HL-60 (cell line): ENCODE measurements at regions not wholly inside any gene's neighbourhood (a gene's known extent, or its start where the extent isn't known, plus 50 kb on each side); places are given as distances from the start of the nearest gene placed in this dataset.

Experiments used
- DNase-seq, 2 experiments: peaks; one replicate each; pipeline ENCODE4 v3.0.0-alpha.2; 2010 to 2020; ENCODE audit warnings: low read depth in 1 of 2, low spot score in 1 of 2
- H3K27ac ChIP-seq: fragments of 250-450 bp; sonication (Bioruptor Pico); replicated peaks from 2 replicates; pipeline ENCODE4 v1.5.1; 2020; ENCODE audit warnings: mild to moderate bottlenecking, moderate library complexity
- H3K27me3 ChIP-seq: fragments of 250-450 bp; sonication (Bioruptor Pico); 2 replicates; pipeline ENCODE4 v1.5.1; 2021; ENCODE audit warnings: mild to moderate bottlenecking, moderate library complexity; ENCODE audit not compliant: insufficient read depth, poor library complexity, severe bottlenecking
- H3K4me3 ChIP-seq: replicated peaks from 2 replicates; pipeline ENCODE4 v1.5.1; 2011; ENCODE audit warnings: mild to moderate bottlenecking, control low read depth, low read length; ENCODE audit not compliant: insufficient read depth
- GABPA ChIP-seq: IDR thresholded peaks from 2 replicates; pipeline ENCODE4 v1.6.1; 2012; ENCODE audit warnings: low read depth
- POLR2AphosphoS5 ChIP-seq: IDR thresholded peaks from 2 replicates; pipeline ENCODE4 v1.6.1; 2012; ENCODE audit warnings: low read depth
- SPI1 ChIP-seq: IDR thresholded peaks from 2 replicates; pipeline ENCODE4 v1.6.1; 2012; ENCODE audit warnings: low read depth, mild to moderate bottlenecking, borderline replicate concordance
- TF ChIP-seq, protein P1 (sequence below): IDR thresholded peaks from 2 replicates; pipeline ENCODE4 v1.6.1; 2012; ENCODE audit warnings: low read depth; ENCODE audit not compliant: insufficient replicate concordance
- TF ChIP-seq, protein P2 (sequence below): IDR thresholded peaks from one replicate; pipeline ENCODE4 v1.5.1; 2011; ENCODE audit warnings: low read length, control low read depth, inconsistent platforms; ENCODE audit not compliant: insufficient read depth

DNA sequence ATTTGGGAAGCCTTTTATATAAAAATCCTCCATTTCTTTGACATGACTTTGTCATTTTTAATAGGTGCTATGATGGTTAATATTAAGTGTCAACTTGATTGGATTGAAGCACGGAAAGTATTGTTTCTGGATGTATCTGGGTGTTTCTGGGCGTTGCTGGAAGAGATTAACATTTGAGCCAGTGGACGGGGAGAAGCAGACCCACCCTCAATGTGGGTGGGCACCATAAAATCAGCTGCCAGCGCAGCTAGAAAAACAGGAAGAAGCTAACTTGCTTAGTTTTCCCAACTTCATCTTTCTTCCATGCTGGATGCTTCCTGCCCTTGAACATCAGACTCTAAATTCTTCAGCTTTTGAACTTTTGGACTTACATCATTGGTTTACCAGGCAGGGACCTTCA, 1003.0 kb downstream of the SORCS3 start:
- TF ChIP-seq, protein P1, sequence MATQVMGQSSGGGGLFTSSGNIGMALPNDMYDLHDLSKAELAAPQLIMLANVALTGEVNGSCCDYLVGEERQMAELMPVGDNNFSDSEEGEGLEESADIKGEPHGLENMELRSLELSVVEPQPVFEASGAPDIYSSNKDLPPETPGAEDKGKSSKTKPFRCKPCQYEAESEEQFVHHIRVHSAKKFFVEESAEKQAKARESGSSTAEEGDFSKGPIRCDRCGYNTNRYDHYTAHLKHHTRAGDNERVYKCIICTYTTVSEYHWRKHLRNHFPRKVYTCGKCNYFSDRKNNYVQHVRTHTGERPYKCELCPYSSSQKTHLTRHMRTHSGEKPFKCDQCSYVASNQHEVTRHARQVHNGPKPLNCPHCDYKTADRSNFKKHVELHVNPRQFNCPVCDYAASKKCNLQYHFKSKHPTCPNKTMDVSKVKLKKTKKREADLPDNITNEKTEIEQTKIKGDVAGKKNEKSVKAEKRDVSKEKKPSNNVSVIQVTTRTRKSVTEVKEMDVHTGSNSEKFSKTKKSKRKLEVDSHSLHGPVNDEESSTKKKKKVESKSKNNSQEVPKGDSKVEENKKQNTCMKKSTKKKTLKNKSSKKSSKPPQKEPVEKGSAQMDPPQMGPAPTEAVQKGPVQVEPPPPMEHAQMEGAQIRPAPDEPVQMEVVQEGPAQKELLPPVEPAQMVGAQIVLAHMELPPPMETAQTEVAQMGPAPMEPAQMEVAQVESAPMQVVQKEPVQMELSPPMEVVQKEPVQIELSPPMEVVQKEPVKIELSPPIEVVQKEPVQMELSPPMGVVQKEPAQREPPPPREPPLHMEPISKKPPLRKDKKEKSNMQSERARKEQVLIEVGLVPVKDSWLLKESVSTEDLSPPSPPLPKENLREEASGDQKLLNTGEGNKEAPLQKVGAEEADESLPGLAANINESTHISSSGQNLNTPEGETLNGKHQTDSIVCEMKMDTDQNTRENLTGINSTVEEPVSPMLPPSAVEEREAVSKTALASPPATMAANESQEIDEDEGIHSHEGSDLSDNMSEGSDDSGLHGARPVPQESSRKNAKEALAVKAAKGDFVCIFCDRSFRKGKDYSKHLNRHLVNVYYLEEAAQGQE: no peak
- TF ChIP-seq SPI1 (no peak), GABPA (no peak), POLR2AphosphoS5 (no peak)
- TF ChIP-seq, protein P2, sequence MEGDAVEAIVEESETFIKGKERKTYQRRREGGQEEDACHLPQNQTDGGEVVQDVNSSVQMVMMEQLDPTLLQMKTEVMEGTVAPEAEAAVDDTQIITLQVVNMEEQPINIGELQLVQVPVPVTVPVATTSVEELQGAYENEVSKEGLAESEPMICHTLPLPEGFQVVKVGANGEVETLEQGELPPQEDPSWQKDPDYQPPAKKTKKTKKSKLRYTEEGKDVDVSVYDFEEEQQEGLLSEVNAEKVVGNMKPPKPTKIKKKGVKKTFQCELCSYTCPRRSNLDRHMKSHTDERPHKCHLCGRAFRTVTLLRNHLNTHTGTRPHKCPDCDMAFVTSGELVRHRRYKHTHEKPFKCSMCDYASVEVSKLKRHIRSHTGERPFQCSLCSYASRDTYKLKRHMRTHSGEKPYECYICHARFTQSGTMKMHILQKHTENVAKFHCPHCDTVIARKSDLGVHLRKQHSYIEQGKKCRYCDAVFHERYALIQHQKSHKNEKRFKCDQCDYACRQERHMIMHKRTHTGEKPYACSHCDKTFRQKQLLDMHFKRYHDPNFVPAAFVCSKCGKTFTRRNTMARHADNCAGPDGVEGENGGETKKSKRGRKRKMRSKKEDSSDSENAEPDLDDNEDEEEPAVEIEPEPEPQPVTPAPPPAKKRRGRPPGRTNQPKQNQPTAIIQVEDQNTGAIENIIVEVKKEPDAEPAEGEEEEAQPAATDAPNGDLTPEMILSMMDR: no peak
- no peak overlapping the region for H3K27ac ChIP-seq
- H3K4me3 ChIP-seq: no peak overlapping the region
- no peak for DNase-seq
- H3K27me3 ChIP-seq: no peaks in the 10 kb centered on the region

DNA sequence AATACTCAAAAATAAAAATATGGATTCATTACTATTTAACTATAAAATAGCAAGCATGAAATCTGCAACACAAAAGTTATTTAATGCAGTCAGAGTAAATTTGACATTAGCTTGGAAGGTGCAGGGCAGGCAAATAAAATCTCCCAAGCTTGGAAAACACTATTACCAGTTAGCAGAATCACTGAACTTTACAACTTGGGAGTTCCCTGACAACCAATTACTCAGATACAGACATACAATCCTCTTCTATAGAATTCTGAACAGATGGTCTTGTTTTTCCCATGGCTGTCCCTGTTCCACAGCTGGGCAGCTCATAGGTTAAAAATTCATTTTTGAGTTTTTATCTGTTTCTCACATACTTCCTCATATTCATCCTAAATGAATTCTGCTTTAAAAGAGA, 1002.6 kb downstream of the SORCS3 start:
- Histone ChIP-seq H3K27ac (no peak overlapping the region), H3K27me3 (no peaks in the 10 kb centered on the region), H3K4me3 (no peak overlapping the region)
- TF ChIP-seq SPI1 (no peak), POLR2AphosphoS5 (no peak), GABPA (no peak)
- TF ChIP-seq, protein P2: no peak
- TF ChIP-seq, protein P1: no peak
- no peak for DNase-seq

DNA sequence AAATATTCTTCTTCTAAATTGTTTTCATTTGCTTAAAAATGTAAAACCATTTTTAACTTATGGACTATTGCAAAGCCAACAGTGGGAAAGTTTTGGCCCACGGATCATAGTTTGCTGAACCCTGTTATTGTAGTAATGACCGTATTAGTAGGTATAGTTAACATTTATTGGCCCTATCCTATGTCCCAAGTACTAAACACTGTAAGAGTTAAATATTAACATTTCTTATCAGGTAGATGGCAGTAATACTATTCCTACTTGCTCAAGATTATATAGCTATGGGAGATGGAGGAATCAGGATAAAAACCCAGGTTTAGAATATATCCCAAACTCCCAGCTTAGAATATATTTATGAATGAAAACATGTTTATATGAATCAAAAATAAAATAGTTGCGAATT, 993.2 kb downstream of the SORCS3 start:
- DNase-seq: no peak
- H3K27ac ChIP-seq: no peak overlapping the region
- H3K27me3 ChIP-seq: no peaks in the 10 kb centered on the region
- TF ChIP-seq, protein P2: no peak
- TF ChIP-seq, protein P1: no peak
- no peak for TF ChIP-seq GABPA
- no peak for TF ChIP-seq POLR2AphosphoS5
- no peak for TF ChIP-seq SPI1
- H3K4me3 ChIP-seq: no peak overlapping the region
